ENCODE measurements at regions not wholly inside any gene's neighbourhood (a gene's known extent, or its start where the extent isn't known, plus 50 kb on each side); places are given as distances from the start of the nearest gene placed in this dataset.

DNA sequence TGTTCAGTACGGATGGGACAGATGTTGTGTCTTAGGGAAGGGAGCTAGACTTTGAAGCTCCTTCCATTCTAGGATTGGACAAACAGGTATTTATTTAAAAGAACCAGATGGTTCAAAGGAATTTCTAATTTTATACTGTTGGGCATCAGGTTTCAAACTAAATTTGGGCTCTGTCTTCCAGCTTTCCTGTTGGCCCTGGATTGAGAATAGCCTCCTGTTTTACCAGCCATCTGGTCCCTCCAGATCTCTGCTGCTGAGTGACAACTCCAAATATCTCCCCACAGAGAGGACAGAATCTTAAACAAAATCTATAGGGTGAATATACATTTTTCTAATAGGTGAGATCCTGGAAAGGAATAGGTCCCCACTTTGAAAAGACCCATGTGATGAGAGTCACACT lies 52.5 kb upstream of the CNIH3 start:
- TF ChIP-seq, protein P1, sequence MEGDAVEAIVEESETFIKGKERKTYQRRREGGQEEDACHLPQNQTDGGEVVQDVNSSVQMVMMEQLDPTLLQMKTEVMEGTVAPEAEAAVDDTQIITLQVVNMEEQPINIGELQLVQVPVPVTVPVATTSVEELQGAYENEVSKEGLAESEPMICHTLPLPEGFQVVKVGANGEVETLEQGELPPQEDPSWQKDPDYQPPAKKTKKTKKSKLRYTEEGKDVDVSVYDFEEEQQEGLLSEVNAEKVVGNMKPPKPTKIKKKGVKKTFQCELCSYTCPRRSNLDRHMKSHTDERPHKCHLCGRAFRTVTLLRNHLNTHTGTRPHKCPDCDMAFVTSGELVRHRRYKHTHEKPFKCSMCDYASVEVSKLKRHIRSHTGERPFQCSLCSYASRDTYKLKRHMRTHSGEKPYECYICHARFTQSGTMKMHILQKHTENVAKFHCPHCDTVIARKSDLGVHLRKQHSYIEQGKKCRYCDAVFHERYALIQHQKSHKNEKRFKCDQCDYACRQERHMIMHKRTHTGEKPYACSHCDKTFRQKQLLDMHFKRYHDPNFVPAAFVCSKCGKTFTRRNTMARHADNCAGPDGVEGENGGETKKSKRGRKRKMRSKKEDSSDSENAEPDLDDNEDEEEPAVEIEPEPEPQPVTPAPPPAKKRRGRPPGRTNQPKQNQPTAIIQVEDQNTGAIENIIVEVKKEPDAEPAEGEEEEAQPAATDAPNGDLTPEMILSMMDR (IDR thresholded peaks at IDR 0.05; ENCODE audit: low read depth, low read length): no peak
- no peak for TF ChIP-seq EZH2phosphoT487 (IDR thresholded peaks at IDR 0.05; ENCODE audit: low read depth)

All from OCI-LY3 (cell line).